Neural cell (in vitro differentiated cells): ENCODE measurements at regions not wholly inside any gene's neighbourhood (a gene's known extent, or its start where the extent isn't known, plus 50 kb on each side); places are given as distances from the start of the nearest gene placed in this dataset.

Source experiments
- CTCF ChIP-seq: fragments of 450-650 bp; IDR thresholded peaks from 2 replicates; pipeline ENCODE4 v1.5.1; 2014; ENCODE audit warnings: antibody characterized with exemption, mild to moderate bottlenecking, moderate library complexity; ENCODE audit not compliant: poor library complexity, severe bottlenecking
- TAF1 ChIP-seq: IDR thresholded peaks from 2 replicates; pipeline ENCODE4 v1.6.1; 2012; ENCODE audit warnings: low read depth

- TF ChIP-seq CTCF (no peak), TAF1 (no peak)
Measured at GRCh38 chr13:91240341-91240740, 107.1 kb upstream of the MIR17HG start.
